Stimulated activated CD8-positive, alpha-beta memory T cell treated with anti-CD3 and anti-CD28 coated beads, Interleukin-7, amount 100 ng/mL, for 48 hours (primary cell): ENCODE measurements at regions not wholly inside any gene's neighbourhood (a gene's known extent, or its start where the extent isn't known, plus 50 kb on each side); places are given as distances from the start of the nearest gene placed in this dataset.

Experiments used
- DNase-seq, 2 donors: peaks; one replicate each; pipeline ENCODE4 v3.0.0-alpha.2; 2020; ENCODE audit warnings: low read depth in 1 of 2; ENCODE audit errors: extremely low read depth in 1 of 2

GRCh38 chr5:143761663-143762062 lies 50.3 kb upstream of the HMHB1 start:
- no peak for DNase-seq

DNA sequence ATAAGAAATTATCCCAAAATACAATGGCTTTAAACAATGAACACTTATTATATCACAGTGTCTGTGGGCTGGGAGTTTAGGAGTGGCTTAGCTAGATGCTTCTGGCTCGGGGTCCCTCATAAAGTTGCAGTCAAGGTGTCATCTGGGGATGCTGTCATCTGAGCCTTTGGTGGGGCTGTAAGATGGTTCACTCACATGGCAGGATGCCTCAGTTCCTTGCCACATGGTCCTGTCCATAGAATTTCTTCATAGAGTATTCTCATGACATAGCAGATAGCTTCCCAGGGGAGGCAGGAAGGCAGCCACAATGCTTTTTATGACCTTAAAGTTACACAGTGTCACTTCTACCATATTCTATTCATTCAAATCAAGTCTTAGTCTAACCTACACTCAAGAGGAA lies 51.2 kb upstream of the HMHB1 start:
- DNase-seq: no peak

- DNase-seq: no peak
These were observed 51.8 kb upstream of the HMHB1 start for GRCh38 chr5:143760131-143760505.

DNA sequence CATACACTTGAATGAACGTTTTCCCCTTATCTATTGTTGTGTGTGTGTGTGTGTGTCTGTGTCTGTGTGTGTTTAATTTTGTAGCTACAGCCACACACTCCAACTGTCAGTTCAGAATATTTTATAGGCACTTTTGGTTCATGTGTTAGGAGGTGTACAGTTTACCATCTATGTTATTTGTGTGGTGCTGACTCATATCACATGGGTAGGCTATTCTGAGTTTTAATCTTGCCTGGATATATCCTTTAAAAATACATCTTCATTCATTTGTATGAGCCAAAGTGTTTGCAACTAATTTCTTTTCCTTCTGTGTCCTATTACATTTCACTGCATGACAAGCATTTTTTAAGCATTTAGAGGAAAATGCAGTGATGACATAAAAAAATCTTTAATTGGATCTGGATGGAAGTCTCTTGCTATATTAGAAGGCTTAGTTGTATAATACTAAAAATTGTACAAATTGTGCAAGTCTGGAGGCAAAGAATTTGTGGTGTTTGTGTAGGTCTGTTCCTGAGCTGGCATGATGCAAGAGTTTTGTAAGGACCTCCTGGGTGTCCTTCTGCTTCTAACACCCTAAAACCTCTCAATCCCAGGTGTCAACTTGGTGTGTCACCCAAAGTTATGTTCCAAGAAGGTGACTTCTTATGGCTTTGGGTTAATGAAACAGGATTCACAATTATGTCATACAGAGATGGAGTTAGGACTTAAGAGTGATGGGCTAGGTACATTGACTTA lies 52.4 kb upstream of the HMHB1 start:
- DNase-seq: no peak

GRCh38 chr5:143758750-143759149 lies 53.2 kb upstream of the HMHB1 start:
- DNase-seq: no peak

- DNase-seq: no peak
These were observed 53.9 kb upstream of the HMHB1 start for GRCh38 chr5:143758015-143758414.

DNA sequence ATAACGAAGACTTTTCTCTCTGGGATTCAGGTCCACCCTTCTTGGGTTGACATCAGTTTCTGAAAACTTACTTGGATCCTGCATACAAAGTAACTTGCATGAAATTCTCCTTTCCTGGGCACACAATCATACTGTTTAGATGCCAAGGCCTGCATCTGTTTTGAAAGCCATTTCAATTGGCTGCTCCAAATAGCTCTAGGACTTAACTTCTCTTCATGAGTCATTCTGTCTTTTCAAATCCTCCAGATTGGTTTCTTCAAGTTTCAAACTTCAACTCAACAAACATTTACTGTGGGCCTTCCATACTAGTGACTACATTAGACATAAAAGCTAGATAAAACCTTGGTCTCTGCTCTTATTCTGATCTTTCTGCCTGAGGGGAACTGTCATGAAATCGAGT lies 54.8 kb upstream of the HMHB1 start:
- no peak for DNase-seq

DNA sequence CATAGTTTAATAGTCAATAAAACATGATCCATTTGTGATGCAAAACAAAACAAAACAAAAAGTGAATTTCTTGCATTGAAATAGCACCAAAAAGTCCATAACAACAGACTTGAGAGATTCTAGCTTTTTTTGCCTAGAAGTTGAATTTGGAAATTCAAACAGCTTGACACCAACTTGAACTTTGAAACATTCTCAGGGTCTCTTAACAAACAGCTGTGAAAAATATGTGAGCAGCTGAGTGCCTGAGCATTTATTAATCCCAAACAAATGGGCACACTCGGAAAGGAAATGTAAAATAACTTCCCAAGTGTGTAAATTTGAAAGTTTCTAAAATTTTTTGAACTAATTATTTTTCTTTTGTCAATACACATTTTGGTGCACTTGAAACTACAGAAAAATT lies 56.0 kb upstream of the HMHB1 start:
- no peak for DNase-seq

DNA sequence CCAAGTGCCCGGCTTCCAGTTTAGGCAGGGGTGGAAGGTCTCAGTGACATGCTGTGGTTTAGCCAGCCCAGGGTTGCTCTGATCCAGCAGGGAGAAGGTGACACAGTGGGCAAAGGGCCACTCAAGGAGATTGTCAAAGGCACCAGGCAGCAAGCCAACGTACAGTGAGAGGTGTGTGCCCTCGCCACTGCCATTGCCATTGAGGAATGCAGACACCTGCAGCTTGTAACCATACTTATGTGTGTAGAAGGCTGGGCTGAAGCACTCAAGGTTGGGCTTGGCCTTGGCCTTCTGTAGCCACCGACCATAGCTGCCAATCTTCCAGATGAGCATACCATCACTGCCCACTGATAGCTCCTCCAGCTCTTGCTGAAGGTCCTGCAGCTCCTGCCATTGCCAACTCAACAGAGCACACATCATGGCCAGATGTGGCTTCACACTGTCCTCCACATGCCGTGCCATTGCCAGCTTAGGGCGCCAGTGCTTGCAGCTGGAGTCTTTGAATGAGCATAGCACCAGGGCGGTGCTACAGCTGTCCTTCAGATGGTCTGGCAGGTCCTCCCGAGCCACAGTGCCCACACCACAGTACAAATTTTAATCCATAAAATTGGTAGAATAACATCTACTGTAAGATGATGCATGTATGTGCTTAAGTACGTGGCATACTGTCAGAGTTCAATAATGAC lies 59.7 kb upstream of the HMHB1 start:
- DNase-seq: no peak

- DNase-seq: no peak
These were observed 60.6 kb upstream of the HMHB1 start for GRCh38 chr5:143751342-143751741.

DNA sequence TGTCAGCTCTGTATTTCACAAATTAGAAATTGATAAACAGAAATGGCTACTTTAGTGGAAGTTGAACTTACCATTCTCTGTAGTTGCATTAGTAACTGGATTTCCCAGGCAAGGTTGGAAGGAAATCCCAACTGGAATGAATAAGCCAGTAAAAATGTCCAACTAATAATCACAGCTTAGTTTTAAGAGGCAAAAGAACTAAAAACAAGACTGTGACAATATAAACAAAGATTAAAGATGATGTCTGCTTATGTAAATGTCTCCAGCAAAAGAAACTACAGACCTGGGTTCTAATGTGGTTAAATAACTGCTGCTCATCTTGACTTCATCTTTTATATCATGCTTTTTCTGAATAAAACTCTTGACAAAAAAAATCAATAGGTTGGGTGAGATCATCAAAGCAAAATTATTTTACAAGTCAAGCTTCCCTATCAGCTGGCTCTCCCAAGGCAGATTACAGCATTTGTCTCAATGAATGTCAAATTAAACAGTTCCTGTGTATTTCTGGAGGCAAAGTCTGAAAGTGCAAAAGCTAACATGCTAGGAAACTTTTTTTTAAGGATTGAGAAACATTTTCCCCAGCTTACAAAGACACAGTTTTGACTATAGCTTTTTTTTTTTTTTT lies 62.3 kb upstream of the HMHB1 start:
- DNase-seq: no peak

- DNase-seq: no peak
These were observed 63.4 kb upstream of the HMHB1 start for GRCh38 chr5:143748516-143748915.

DNA sequence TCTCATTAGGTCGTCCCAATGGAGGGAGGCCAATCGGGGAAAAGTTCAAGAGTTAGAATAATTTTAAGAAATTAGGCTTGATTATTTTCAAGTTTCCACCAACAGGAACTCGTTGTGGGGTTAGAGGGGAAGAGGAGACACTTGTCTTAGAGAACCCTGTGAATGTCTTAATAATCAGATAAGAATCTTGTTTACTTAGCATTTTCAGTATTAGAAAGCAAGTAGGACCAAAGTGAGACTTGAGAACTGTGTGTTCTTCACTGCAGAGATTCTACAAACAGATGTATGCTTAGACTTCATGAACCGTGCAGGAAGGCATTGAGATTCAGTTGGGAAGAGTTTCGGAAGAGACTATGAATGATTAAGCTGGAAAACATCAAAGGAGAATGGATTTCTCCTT lies 69.0 kb upstream of the HMHB1 start:
- DNase-seq: no peak

DNA sequence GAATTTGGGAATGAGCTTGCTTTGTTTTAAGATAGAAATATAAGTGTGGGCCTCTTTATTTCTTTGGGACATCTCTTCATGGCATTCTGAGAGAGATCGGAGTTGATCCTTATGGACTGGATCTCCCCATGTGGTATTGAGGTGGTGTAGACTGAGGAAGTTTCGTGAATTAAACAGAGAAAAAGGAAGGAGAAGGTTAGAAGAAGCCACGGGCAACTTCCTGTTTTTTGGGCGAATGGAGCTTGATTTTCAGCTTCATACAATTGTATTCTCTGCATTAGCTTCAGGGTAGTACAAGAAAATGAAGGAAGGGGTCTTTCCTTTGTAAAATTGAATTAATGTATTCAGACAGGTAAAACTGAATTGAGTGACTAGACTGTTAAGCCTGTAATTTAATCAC lies 70.5 kb upstream of the HMHB1 start:
- no peak for DNase-seq

- no peak for DNase-seq
These were observed 71.0 kb upstream of the HMHB1 start for GRCh38 chr5:143740956-143741355.

- DNase-seq: no peak
These were observed 72.2 kb upstream of the HMHB1 start for GRCh38 chr5:143739746-143740145.

DNA sequence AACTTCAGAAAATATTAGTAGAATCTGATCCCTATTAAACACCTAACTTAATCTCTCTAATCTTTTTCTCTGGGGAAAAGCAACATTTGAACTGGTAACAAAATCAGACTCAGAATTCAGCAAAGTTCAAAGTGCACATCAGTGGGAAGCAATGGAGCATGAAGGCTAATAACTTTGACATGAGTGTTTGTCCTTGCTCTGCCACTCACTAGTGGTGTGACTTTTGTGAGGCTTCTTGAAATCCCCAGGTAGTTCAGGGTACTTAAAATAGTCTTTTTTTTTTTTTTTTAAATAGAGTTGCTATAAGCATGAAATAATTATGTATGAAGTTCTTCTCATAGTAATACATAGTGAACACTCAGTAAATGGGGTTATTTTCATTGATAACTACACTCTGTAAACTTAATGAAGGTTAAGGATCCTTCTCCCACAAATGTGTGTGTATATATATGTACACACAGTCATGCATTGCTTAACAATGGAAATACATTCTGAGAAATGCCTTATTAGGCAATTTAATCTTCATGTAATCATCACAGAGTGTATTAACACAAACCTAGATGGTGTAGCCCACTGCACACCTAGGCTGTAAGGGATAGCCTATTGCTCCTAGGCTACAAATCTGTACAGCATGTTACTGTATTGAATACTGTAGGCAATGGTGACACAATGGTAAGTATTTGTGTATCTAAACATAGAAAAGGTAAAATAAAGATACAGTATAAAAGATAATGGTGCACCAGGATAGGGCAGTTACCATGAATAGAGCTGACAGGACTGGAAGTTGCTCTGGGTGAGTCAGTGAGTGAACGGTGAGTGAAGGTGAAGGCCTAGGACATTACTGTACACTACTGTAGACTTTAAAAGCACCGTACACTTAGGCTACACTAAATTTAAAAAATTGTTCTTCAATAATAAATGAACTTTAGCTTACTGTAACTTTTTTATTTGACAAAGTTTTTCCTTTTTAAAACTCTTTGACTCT lies 73.3 kb upstream of the HMHB1 start:
- no peak for DNase-seq

DNA sequence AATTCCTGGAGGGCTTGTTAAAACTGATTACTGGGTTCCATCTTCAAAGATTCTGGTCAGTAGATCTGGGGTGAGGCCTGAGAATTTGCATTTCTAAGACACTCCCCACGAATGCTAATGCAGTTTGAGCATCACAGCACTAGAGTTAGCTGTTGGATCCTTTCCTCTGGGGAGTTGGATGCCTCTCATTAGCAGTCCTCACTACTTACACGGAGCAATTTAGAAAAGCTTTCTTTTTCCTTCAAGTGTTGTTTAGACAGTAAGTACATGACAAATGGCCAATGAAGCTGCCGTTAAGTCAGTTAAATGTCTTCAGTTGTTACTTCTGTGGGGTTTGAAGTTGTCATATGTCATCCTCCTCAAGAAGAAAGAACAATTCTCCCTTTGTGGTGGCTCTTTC lies 74.9 kb upstream of the HMHB1 start:
- DNase-seq: no peak

GRCh38 chr5:143734456-143734780 lies 77.5 kb upstream of the HMHB1 start:
- no peak for DNase-seq

- no peak for DNase-seq
These were observed 78.1 kb upstream of the HMHB1 start for GRCh38 chr5:143733665-143734455.
